MCF 10A (cell line): ENCODE measurements at regions not wholly inside any gene's neighbourhood (a gene's known extent, or its start where the extent isn't known, plus 50 kb on each side); places are given as distances from the start of the nearest gene placed in this dataset.

ENCODE experiments used
- BruUV-seq: library from RNA; stranded (reverse); fragments of 400-500 nt; replicated peaks from 2 replicates; lab custom pipeline; 2021; lab: Mats Ljungman, UMichigan
- CTCF ChIA-PET: fragments of 300-600 bp; sonication (Branson Sonifier 250); formaldehyde crosslinking; extraction: SDS; loops from one replicate; lab custom pipeline; 2021; ENCODE audit warnings: antibody characterized with exemption, inconsistent platforms; lab: Yijun Ruan, JAX
- POLR2A ChIA-PET: fragments of 300-600, 350-650 bp; sonication (Branson Sonifier 250); formaldehyde crosslinking; extraction: SDS; loops from one replicate; lab custom pipeline; 2020; ENCODE audit warnings: antibody characterized with exemption, inconsistent platforms; lab: Yijun Ruan, JAX
- DNase-seq: peaks from one replicate; pipeline ENCODE4 v3.0.0-alpha.2; 2018; ENCODE audit not compliant: unreplicated experiment
- H3K27ac Mint-ChIP-seq: one replicate; pipeline ENCODE4 v1.8.0; 2022; ENCODE audit warnings: mild to moderate bottlenecking, low read depth, mixed read lengths; ENCODE audit not compliant: unreplicated experiment
- H3K27me3 Mint-ChIP-seq: one replicate; pipeline ENCODE4 v1.8.0; 2022; ENCODE audit warnings: mixed read lengths; ENCODE audit not compliant: insufficient read depth, unreplicated experiment
- H3K36me3 Mint-ChIP-seq: one replicate; pipeline ENCODE4 v1.8.0; 2022; ENCODE audit warnings: mild to moderate bottlenecking, moderate library complexity, mixed read lengths; ENCODE audit not compliant: insufficient read depth, unreplicated experiment
- H3K4me1 Mint-ChIP-seq: one replicate; pipeline ENCODE4 v1.8.0; 2022; ENCODE audit warnings: mixed read lengths; ENCODE audit not compliant: insufficient read depth, unreplicated experiment
- H3K4me3 Mint-ChIP-seq: one replicate; pipeline ENCODE4 v1.8.0; 2022; ENCODE audit warnings: mild to moderate bottlenecking, moderate library complexity, mixed read lengths; ENCODE audit not compliant: unreplicated experiment
- H3K9me3 Mint-ChIP-seq: one replicate; pipeline ENCODE4 v1.8.0; 2022; ENCODE audit warnings: mixed read lengths; ENCODE audit not compliant: unreplicated experiment
- intact Hi-C: fragments of 100-400 bp; cut with micrococcal nuclease; formaldehyde crosslinking; loops from 2 replicates; pipeline ENCODE4 v1.14.1; 2022
- TF ChIP-seq, protein P1 (sequence below): fragments of 200-600 bp; IDR thresholded peaks from one replicate; pipeline ENCODE4 v1.8.0; 2022; ENCODE audit warnings: antibody characterized with exemption, mild to moderate bottlenecking; ENCODE audit not compliant: unreplicated experiment

DNA sequence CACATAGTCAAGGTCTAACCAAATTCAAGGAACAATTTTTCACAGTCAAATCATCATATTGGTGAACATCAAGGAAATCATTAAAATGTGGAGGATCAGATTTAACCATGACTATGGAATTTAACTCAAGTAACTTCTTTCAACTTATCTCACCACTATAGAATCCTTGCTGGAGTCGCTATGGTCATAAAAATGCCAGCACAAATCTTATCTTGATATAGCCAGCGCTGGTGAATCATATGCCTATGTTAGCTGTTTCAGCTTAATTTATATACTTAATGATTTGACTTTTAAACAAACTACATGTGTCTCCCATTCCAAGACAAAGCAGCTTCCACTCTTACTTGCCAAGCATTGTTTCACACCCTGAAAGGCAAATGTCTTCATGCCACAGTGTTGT lies 416.4 kb downstream of the CDH11 start:
- Mint-ChIP-seq H3K27ac (no peak overlapping the region), H3K36me3 (no peaks in the 10 kb centered on the region), H3K9me3 (peaks cover 8% of the 10 kb centered on the region), H3K4me3 (no peak overlapping the region), H3K4me1 (no peaks in the 10 kb centered on the region), H3K27me3 (no peaks in the 10 kb centered on the region)
- intact Hi-C loops = no loop called here
- TF ChIP-seq, protein P1, sequence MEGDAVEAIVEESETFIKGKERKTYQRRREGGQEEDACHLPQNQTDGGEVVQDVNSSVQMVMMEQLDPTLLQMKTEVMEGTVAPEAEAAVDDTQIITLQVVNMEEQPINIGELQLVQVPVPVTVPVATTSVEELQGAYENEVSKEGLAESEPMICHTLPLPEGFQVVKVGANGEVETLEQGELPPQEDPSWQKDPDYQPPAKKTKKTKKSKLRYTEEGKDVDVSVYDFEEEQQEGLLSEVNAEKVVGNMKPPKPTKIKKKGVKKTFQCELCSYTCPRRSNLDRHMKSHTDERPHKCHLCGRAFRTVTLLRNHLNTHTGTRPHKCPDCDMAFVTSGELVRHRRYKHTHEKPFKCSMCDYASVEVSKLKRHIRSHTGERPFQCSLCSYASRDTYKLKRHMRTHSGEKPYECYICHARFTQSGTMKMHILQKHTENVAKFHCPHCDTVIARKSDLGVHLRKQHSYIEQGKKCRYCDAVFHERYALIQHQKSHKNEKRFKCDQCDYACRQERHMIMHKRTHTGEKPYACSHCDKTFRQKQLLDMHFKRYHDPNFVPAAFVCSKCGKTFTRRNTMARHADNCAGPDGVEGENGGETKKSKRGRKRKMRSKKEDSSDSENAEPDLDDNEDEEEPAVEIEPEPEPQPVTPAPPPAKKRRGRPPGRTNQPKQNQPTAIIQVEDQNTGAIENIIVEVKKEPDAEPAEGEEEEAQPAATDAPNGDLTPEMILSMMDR = no peak
- ChIA-PET CTCF (no interaction called here), POLR2A (interaction anchor here (0.9 kb wide), 1 partner anchor 9 kb away, joined by 3 read pairs; no protein-coding TSS in a partner anchor)
- no TSS peak for BruUV-seq
- DNase-seq = no peak

DNA sequence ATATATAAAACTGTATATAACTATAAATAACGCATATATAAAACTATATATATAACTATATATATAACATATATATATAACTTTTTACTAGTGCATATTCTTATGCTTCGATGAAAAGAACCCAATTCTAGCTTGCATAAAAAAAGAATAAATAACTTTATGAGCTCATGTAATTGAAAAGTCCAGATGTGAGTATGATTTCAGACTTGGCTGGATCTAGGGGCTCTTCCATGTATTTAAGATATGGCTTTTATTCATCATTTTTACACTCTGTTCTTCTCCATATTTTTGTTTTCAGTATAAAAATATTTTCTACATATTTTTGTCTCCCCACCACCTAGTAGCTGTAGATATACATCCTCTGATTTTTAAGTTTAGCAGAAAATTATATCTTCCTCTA lies 417.5 kb downstream of the CDH11 start:
- H3K4me1 Mint-ChIP-seq = no peaks in the 10 kb centered on the region
- intact Hi-C loops = no loop called here
- peaks cover 8% of the 10 kb centered on the region for H3K9me3 Mint-ChIP-seq
- H3K27me3 Mint-ChIP-seq = no peaks in the 10 kb centered on the region
- H3K4me3 Mint-ChIP-seq = no peak overlapping the region
- POLR2A ChIA-PET = interaction anchor here (0.6 to 1.3 kb wide), 3 partner anchors 9 to 381 kb away, joined by 3 read pairs; no protein-coding TSS in a partner anchor
- DNase-seq = no peak
- H3K36me3 Mint-ChIP-seq = no peaks in the 10 kb centered on the region
- TF ChIP-seq, protein P1 = no peak
- CTCF ChIA-PET = interaction anchor here (0.6 to 0.8 kb wide), 2 partner anchors 155 to 163 kb away, joined by 3 to 4 read pairs; no protein-coding TSS in a partner anchor
- no TSS peak for BruUV-seq
- H3K27ac Mint-ChIP-seq = no peak overlapping the region

DNA sequence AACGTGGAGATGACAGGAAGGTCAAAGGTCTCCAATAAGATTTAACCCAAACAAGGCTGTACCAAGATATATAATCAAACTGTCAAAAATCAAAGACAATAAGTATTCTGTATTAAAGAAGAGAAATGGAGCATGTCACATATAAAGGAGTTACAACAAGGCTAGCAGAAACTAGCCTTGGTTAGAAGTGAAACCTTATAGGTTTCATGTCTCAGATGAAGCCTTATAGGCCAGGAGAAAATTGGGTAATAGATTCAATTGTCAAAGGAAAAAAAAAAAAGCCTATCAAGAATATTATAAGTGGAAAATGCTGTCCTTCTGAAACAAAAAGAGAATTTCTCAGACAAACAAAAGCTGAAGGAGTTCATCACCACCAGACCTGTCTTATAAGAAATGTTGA lies 419.4 kb downstream of the CDH11 start:
- Mint-ChIP-seq H3K27me3 (no peaks in the 10 kb centered on the region), H3K27ac (no peak overlapping the region), H3K9me3 (peaks cover 8% of the 10 kb centered on the region), H3K4me1 (no peaks in the 10 kb centered on the region), H3K36me3 (no peaks in the 10 kb centered on the region), H3K4me3 (no peak overlapping the region)
- TF ChIP-seq, protein P1 = no peak
- ChIA-PET POLR2A (no interaction called here), CTCF (no interaction called here)
- no TSS peak for BruUV-seq
- intact Hi-C loops = no loop called here
- DNase-seq = no peak

DNA sequence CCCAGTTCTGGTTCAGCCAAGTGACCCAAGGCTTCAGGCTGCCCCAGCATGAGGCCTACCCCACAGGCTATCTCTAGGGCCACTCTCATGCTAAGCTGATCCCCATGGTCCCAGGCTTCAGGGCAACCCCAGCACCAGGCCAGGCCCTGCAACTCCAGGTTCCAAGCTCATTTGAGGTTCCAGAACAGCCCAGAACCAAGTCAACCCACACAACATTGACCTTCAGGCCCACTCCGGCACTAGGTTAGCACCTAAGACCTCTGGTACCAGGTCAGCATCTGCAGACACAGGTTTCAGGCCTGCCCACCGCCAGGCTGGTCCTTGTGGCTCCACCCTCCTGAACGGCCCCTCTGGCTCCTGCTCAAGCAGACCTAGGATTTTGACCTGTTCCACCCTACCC lies 421.2 kb downstream of the CDH11 start:
- Mint-ChIP-seq H3K27me3 (no peaks in the 10 kb centered on the region), H3K9me3 (peaks cover 8% of the 10 kb centered on the region), H3K27ac (no peak overlapping the region), H3K4me3 (no peak overlapping the region), H3K4me1 (no peaks in the 10 kb centered on the region), H3K36me3 (no peaks in the 10 kb centered on the region)
- no TSS peak for BruUV-seq
- CTCF ChIA-PET = interaction anchor here (0.7 kb wide), 1 partner anchor 13 kb away, joined by 4 read pairs; no protein-coding TSS in a partner anchor
- POLR2A ChIA-PET = no interaction called here
- TF ChIP-seq, protein P1 = no peak
- no peak for DNase-seq
- intact Hi-C loops = no loop called here
